Right lobe of liver (tissue), 4 donors: ENCODE measurements at regions not wholly inside any gene's neighbourhood (a gene's known extent, or its start where the extent isn't known, plus 50 kb on each side); places are given as distances from the start of the nearest gene placed in this dataset.

ENCODE experiments used
- POLR2A ChIP-seq: fragments of 450-650 bp; IDR thresholded peaks from one replicate; pipeline ENCODE4 v1.6.1; 2017; ENCODE audit warnings: antibody characterized with exemption, mild to moderate bottlenecking
- TF ChIP-seq, protein P1 (sequence below), 4 donors: fragments of 200-600 bp in 3 of 4; fragments of 450-650 bp in 1 of 4; IDR thresholded peaks; one replicate each; pipeline versions ENCODE4 v1.5.1 to v1.8.0; 2016 to 2022; ENCODE audit warnings: antibody characterized with exemption in 4 of 4, mild to moderate bottlenecking in 2 of 4
- donor health status: DM: no; HTN: no; CAD: no.
- donor health status: DM: no; HTN: no; CAD: no.
- donor health status: DM: no; HTN: yes; CAD: no.

GRCh38 chr21:19244502-19245187, 841.1 kb upstream of the TMPRSS15 start:
- TF ChIP-seq, protein P1, sequence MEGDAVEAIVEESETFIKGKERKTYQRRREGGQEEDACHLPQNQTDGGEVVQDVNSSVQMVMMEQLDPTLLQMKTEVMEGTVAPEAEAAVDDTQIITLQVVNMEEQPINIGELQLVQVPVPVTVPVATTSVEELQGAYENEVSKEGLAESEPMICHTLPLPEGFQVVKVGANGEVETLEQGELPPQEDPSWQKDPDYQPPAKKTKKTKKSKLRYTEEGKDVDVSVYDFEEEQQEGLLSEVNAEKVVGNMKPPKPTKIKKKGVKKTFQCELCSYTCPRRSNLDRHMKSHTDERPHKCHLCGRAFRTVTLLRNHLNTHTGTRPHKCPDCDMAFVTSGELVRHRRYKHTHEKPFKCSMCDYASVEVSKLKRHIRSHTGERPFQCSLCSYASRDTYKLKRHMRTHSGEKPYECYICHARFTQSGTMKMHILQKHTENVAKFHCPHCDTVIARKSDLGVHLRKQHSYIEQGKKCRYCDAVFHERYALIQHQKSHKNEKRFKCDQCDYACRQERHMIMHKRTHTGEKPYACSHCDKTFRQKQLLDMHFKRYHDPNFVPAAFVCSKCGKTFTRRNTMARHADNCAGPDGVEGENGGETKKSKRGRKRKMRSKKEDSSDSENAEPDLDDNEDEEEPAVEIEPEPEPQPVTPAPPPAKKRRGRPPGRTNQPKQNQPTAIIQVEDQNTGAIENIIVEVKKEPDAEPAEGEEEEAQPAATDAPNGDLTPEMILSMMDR (IDR thresholded peaks at IDR 0.05), result no peak
- TF ChIP-seq POLR2A, result no peak
